ENCODE measurements at regions not wholly inside any gene's neighbourhood (a gene's known extent, or its start where the extent isn't known, plus 50 kb on each side); places are given as distances from the start of the nearest gene placed in this dataset.

GRCh38 chr2:4291430-4291829 is 588.1 kb downstream of the DCDC2C start:
- H3K36me3 ChIP-seq (ENCODE audit: control insufficient read depth, insufficient read depth, low read length): no peaks in the 10 kb centered on the region
- no peak for DNase-seq (ENCODE audit: low read depth)
- no peaks in the 10 kb centered on the region for H3K27me3 ChIP-seq (ENCODE audit: control insufficient read depth, insufficient read depth, low read length)
- no peak overlapping the region for H3K4me3 ChIP-seq (ENCODE audit: low read depth, low read length)
- TF ChIP-seq CTCF (IDR thresholded peaks at IDR 0.05; ENCODE audit: insufficient read depth, low read length, poor library complexity, severe bottlenecking): no peak

GRCh38 chr2:4295680-4296079 is 592.3 kb downstream of the DCDC2C start:
- Histone ChIP-seq H3K36me3 (ENCODE audit: control insufficient read depth, insufficient read depth, low read length) (no peaks in the 10 kb centered on the region), H3K4me3 (ENCODE audit: low read depth, low read length) (no peak overlapping the region), H3K27me3 (ENCODE audit: control insufficient read depth, insufficient read depth, low read length) (no peaks in the 10 kb centered on the region)
- DNase-seq (ENCODE audit: low read depth): no peak
- TF ChIP-seq CTCF (IDR thresholded peaks at IDR 0.05; ENCODE audit: insufficient read depth, low read length, poor library complexity, severe bottlenecking): no peak

GRCh38 chr2:4300616-4301015 is 597.2 kb downstream of the DCDC2C start:
- Histone ChIP-seq H3K4me3 (ENCODE audit: low read depth, low read length) (no peak overlapping the region), H3K27me3 (ENCODE audit: control insufficient read depth, insufficient read depth, low read length) (no peaks in the 10 kb centered on the region), H3K36me3 (ENCODE audit: control insufficient read depth, insufficient read depth, low read length) (no peaks in the 10 kb centered on the region)
- TF ChIP-seq CTCF (IDR thresholded peaks at IDR 0.05; ENCODE audit: insufficient read depth, low read length, poor library complexity, severe bottlenecking): no peak
- no peak for DNase-seq (ENCODE audit: low read depth)

GRCh38 chr2:4324531-4324930 is 621.2 kb downstream of the DCDC2C start:
- no peak for TF ChIP-seq CTCF (IDR thresholded peaks at IDR 0.05; ENCODE audit: insufficient read depth, low read length, poor library complexity, severe bottlenecking)
- DNase-seq (ENCODE audit: low read depth): no peak
- Histone ChIP-seq H3K27me3 (ENCODE audit: control insufficient read depth, insufficient read depth, low read length) (no peaks in the 10 kb centered on the region), H3K36me3 (ENCODE audit: control insufficient read depth, insufficient read depth, low read length) (no peaks in the 10 kb centered on the region), H3K4me3 (ENCODE audit: low read depth, low read length) (no peak overlapping the region)

GRCh38 chr2:4336864-4337263 is 633.5 kb downstream of the DCDC2C start:
- TF ChIP-seq CTCF (IDR thresholded peaks at IDR 0.05; ENCODE audit: insufficient read depth, low read length, poor library complexity, severe bottlenecking): no peak
- no peak for DNase-seq (ENCODE audit: low read depth)
- H3K4me3 ChIP-seq (ENCODE audit: low read depth, low read length): no peak overlapping the region
- H3K36me3 ChIP-seq (ENCODE audit: control insufficient read depth, insufficient read depth, low read length): no peaks in the 10 kb centered on the region
- H3K27me3 ChIP-seq (ENCODE audit: control insufficient read depth, insufficient read depth, low read length): no peaks in the 10 kb centered on the region

- no peak overlapping the region for H3K4me3 ChIP-seq (ENCODE audit: low read depth, low read length)
- no peaks in the 10 kb centered on the region for H3K36me3 ChIP-seq (ENCODE audit: control insufficient read depth, insufficient read depth, low read length)
- no peaks in the 10 kb centered on the region for H3K27me3 ChIP-seq (ENCODE audit: control insufficient read depth, insufficient read depth, low read length)
- no peak for TF ChIP-seq CTCF (IDR thresholded peaks at IDR 0.05; ENCODE audit: insufficient read depth, low read length, poor library complexity, severe bottlenecking)
- no peak for DNase-seq (ENCODE audit: low read depth)
Observed at GRCh38 chr2:4338345-4338744, 635.0 kb downstream of the DCDC2C start.
